ENCODE measurements at regions not wholly inside any gene's neighbourhood (a gene's known extent, or its start where the extent isn't known, plus 50 kb on each side); places are given as distances from the start of the nearest gene placed in this dataset.

DNA sequence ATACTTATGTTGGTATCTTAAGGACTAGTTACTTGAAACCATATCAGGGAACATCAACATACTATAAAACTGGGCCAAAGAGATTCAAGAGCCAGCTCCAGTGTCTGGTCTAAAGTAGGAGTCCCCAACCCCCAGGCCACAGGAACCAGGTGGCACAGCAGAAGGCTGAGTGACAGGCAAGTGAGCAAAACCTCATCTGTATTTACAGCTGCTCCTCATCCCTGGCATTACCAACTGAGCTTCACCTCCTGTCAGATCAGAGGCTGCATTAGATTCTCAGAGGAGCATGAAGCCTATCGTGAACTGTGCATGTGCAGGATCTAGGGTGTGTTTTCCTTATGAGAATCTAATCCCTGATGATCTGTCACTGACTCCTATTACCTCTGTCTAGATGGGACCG is 581.6 kb upstream of the CDH9 start (continued):
- no peak for TF ChIP-seq POLR2AphosphoS5 (IDR thresholded peaks at IDR 0.05; ENCODE audit: low read depth)
- TF ChIP-seq, protein P1, sequence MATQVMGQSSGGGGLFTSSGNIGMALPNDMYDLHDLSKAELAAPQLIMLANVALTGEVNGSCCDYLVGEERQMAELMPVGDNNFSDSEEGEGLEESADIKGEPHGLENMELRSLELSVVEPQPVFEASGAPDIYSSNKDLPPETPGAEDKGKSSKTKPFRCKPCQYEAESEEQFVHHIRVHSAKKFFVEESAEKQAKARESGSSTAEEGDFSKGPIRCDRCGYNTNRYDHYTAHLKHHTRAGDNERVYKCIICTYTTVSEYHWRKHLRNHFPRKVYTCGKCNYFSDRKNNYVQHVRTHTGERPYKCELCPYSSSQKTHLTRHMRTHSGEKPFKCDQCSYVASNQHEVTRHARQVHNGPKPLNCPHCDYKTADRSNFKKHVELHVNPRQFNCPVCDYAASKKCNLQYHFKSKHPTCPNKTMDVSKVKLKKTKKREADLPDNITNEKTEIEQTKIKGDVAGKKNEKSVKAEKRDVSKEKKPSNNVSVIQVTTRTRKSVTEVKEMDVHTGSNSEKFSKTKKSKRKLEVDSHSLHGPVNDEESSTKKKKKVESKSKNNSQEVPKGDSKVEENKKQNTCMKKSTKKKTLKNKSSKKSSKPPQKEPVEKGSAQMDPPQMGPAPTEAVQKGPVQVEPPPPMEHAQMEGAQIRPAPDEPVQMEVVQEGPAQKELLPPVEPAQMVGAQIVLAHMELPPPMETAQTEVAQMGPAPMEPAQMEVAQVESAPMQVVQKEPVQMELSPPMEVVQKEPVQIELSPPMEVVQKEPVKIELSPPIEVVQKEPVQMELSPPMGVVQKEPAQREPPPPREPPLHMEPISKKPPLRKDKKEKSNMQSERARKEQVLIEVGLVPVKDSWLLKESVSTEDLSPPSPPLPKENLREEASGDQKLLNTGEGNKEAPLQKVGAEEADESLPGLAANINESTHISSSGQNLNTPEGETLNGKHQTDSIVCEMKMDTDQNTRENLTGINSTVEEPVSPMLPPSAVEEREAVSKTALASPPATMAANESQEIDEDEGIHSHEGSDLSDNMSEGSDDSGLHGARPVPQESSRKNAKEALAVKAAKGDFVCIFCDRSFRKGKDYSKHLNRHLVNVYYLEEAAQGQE (IDR thresholded peaks at IDR 0.05; ENCODE audit: unreplicated experiment), result no peak
- TF ChIP-seq, protein P2, sequence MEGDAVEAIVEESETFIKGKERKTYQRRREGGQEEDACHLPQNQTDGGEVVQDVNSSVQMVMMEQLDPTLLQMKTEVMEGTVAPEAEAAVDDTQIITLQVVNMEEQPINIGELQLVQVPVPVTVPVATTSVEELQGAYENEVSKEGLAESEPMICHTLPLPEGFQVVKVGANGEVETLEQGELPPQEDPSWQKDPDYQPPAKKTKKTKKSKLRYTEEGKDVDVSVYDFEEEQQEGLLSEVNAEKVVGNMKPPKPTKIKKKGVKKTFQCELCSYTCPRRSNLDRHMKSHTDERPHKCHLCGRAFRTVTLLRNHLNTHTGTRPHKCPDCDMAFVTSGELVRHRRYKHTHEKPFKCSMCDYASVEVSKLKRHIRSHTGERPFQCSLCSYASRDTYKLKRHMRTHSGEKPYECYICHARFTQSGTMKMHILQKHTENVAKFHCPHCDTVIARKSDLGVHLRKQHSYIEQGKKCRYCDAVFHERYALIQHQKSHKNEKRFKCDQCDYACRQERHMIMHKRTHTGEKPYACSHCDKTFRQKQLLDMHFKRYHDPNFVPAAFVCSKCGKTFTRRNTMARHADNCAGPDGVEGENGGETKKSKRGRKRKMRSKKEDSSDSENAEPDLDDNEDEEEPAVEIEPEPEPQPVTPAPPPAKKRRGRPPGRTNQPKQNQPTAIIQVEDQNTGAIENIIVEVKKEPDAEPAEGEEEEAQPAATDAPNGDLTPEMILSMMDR (conservative IDR thresholded peaks at IDR 0.05; ENCODE audit: low read depth in 2 of 2), result no peak

DNA sequence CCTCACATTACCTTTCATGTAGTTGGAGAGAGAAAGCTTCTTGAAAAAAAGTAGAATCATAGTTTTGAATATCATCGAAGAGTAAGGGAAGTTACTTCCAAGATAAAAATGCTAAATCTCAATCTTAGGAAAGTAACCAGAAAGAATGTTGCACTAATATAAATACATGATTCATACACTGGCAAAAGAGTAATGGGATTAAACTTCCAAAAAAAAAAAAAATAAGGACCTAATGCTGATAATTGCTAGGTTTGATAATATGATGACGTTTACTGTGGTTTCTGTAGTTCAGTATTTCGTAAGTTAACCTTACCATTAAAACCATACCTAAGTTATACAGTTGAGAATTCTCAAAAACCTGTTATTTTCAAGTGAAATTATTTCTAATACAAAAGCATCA is 573.8 kb upstream of the CDH9 start:
- no peak overlapping the region for H3K27ac Mint-ChIP-seq
- DNase-seq (ENCODE audit: low spot score) (no peak), ATAC-seq (no peak)
- no peaks in the 10 kb centered on the region for H3K27me3 Mint-ChIP-seq (ENCODE audit: insufficient read depth, low read depth, poor library complexity)
- Histone ChIP-seq H3K4me3 (no peak overlapping the region), H3K36me3 (ENCODE audit: insufficient read depth) (no peaks in the 10 kb centered on the region), H3K27ac (ENCODE audit: low read depth) (no peak overlapping the region), H3K4me1 (ENCODE audit: insufficient read depth) (no peaks in the 10 kb centered on the region), H3F3A (replicated peaks; ENCODE audit: low read depth) (no peaks in the 10 kb centered on the region), H2AFZ (no peak overlapping the region), H3K9me2 (ENCODE audit: insufficient read depth) (no peaks in the 10 kb centered on the region), H3K4me2 (no peak overlapping the region), H4K20me1 (replicated peaks; ENCODE audit: insufficient read depth) (no peaks in the 10 kb centered on the region), H3K79me2 (replicated peaks; ENCODE audit: insufficient read depth) (no peaks in the 10 kb centered on the region), H3K27me3 (ENCODE audit: insufficient read depth) (no peaks in the 10 kb centered on the region)
- no peak overlapping the region for H3K4me3 Mint-ChIP-seq
- H3K9me3 Mint-ChIP-seq, result no peaks in the 10 kb centered on the region
- peaks cover 14% of the 10 kb centered on the region for H3K4me1 Mint-ChIP-seq
- H3K36me3 Mint-ChIP-seq (ENCODE audit: low read depth), result no peaks in the 10 kb centered on the region
- TF ChIP-seq EZH2phosphoT487 (IDR thresholded peaks at IDR 0.05; ENCODE audit: unreplicated experiment) (no peak), CREB1 (CRISPR knock-in tag; IDR thresholded peaks at IDR 0.05; ENCODE audit: low read depth) (no peak)

DNA sequence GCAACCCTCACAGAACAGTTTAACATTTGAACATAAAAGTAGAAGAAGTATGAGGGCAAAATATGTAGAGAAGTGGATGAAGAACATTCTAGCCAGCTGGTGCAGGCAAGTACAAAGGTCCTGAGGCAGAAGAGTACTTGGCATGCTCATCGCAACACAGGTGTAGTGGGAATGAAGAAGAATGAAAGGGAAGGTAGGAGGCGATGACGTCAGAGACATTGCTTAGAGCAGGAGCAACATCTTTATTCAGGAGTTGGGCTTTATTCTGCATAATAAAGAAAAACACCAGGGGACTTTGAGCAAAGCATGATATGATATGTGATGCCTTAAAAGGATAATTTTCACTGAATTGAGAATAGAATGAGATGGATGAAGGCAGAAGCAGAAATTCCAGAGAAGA is 570.6 kb upstream of the CDH9 start:
- no peak for TF ChIP-seq NANOG (IDR thresholded peaks at IDR 0.05; ENCODE audit: borderline replicate concordance)
- TF ChIP-seq, protein P1 (IDR thresholded peaks at IDR 0.05; ENCODE audit: unreplicated experiment), result no peak
- peak; percentile 6 for DNase-seq (ENCODE audit: low spot score)
- Histone ChIP-seq H3K27ac (ENCODE audit: low read depth) (no peak overlapping the region), H3K4me1 (ENCODE audit: insufficient read depth) (no peaks in the 10 kb centered on the region), H2AFZ (no peak overlapping the region), H4K20me1 (replicated peaks; ENCODE audit: insufficient read depth) (no peaks in the 10 kb centered on the region), H3K9me2 (ENCODE audit: insufficient read depth) (no peaks in the 10 kb centered on the region), H3K36me3 (ENCODE audit: insufficient read depth) (no peaks in the 10 kb centered on the region), H3F3A (replicated peaks; ENCODE audit: low read depth) (no peaks in the 10 kb centered on the region), H3K79me2 (replicated peaks; ENCODE audit: insufficient read depth) (no peaks in the 10 kb centered on the region), H3K4me3 (no peak overlapping the region), H3K4me2 (no peak overlapping the region), H3K27me3 (ENCODE audit: insufficient read depth) (no peaks in the 10 kb centered on the region)
- Mint-ChIP-seq H3K27me3 (ENCODE audit: insufficient read depth, low read depth, poor library complexity) (no peaks in the 10 kb centered on the region), H3K9me3 (no peaks in the 10 kb centered on the region), H3K4me3 (no peak overlapping the region), H3K4me1 (peaks cover 5% of the 10 kb centered on the region; the same call in 2 of the 3 replicates), H3K36me3 (ENCODE audit: low read depth) (no peaks in the 10 kb centered on the region), H3K27ac (no peak overlapping the region)
- no peak for ATAC-seq

All from GM23338 (cell line).